HG02840 (cell line): ENCODE measurements at regions not wholly inside any gene's neighbourhood (a gene's known extent, or its start where the extent isn't known, plus 50 kb on each side); places are given as distances from the start of the nearest gene placed in this dataset.
"Not testable (repeated sequence)": the region's sequence is repeated elsewhere in the genome, so short reads cannot be mapped to it uniquely, and the experiment has no call there.

Experiments
- ATAC-seq: cut with Tn5 transposase; IDR thresholded peaks from one replicate; pipeline ENCODE4 v1.9.1; 2021; ENCODE audit warnings: mild to moderate bottlenecking, moderate library complexity, moderate number of reproducible peaks; ENCODE audit not compliant: unreplicated experiment, low FRiP score

GRCh38 chr4:38327174-38327573, 336.8 kb upstream of the KLF3 start:
- ATAC-seq: no peak

- no peak for ATAC-seq
Measured at GRCh38 chr4:38328989-38329729, 334.8 kb upstream of the KLF3 start.

- ATAC-seq: no peak
Measured at GRCh38 chr4:38330321-38330720, 333.7 kb upstream of the KLF3 start.

GRCh38 chr4:38330936-38331335, 333.1 kb upstream of the KLF3 start:
- no peak for ATAC-seq

- no peak for ATAC-seq
Measured at GRCh38 chr4:38332699-38333098, 331.3 kb upstream of the KLF3 start.

GRCh38 chr4:38333219-38333618, 330.8 kb upstream of the KLF3 start:
- ATAC-seq: no peak

- no peak for ATAC-seq
Measured at GRCh38 chr4:38334791-38335190, 329.2 kb upstream of the KLF3 start.

- ATAC-seq: not testable (repeated sequence)
Measured at GRCh38 chr4:38338939-38339338, 325.1 kb upstream of the KLF3 start.

GRCh38 chr4:38343608-38344007, 320.4 kb upstream of the KLF3 start:
- no peak for ATAC-seq

GRCh38 chr4:38344929-38345328, 319.1 kb upstream of the KLF3 start:
- ATAC-seq: no peak

- no peak for ATAC-seq
Measured at GRCh38 chr4:38347251-38347650, 316.7 kb upstream of the KLF3 start.

- ATAC-seq: no peak
Measured at GRCh38 chr4:38354421-38354820, 309.6 kb upstream of the KLF3 start.

- no peak for ATAC-seq
Measured at GRCh38 chr4:38354872-38355271, 309.1 kb upstream of the KLF3 start.

- no peak for ATAC-seq
Measured at GRCh38 chr4:38356686-38357085, 307.3 kb upstream of the KLF3 start.

GRCh38 chr4:38357546-38357945, 306.5 kb upstream of the KLF3 start:
- no peak for ATAC-seq

- ATAC-seq: no peak
Measured at GRCh38 chr4:38359113-38359512, 304.9 kb upstream of the KLF3 start.

GRCh38 chr4:38360201-38360600, 303.8 kb upstream of the KLF3 start:
- ATAC-seq: no peak

GRCh38 chr4:38364383-38364963, 299.5 kb upstream of the KLF3 start:
- no peak for ATAC-seq

- ATAC-seq: no peak
Measured at GRCh38 chr4:38365261-38365660, 298.7 kb upstream of the KLF3 start.

- ATAC-seq: no peak
Measured at GRCh38 chr4:38365748-38366310, 298.2 kb upstream of the KLF3 start.

- ATAC-seq: no peak
Measured at GRCh38 chr4:38366456-38366855, 297.5 kb upstream of the KLF3 start.

GRCh38 chr4:38366997-38367396, 297.0 kb upstream of the KLF3 start:
- no peak for ATAC-seq
